DMS 273 (cell line): ENCODE measurements at regions not wholly inside any gene's neighbourhood (a gene's known extent, or its start where the extent isn't known, plus 50 kb on each side); places are given as distances from the start of the nearest gene placed in this dataset.

Source experiments
- DNase-seq: peaks from one replicate; lab custom pipeline; 2025; ENCODE audit not compliant: unreplicated experiment; lab: John Stamatoyannopoulos, UW

DNA sequence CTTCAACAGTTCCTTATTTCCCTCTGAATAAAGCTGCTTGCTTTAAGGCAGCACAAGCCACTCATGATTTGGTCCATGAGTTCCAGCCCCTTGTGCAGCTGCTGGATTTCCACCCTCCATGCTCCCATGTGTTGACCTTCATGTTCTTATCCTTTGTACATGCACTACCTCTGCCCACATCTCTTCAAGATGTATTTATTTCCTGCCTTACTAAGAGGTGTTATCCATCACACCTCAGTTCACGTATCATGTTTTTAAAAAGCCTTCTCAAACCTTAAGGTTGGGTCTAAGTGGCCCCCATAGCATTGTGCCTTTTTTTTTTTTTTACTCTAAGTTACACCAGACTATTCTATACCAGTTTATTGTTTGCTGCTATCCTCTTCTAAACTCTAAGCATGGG is 107.7 kb downstream of the SIPA1L2 start:
- no peak for DNase-seq

GRCh38 chr1:232521660-232522059 is 108.3 kb downstream of the SIPA1L2 start:
- DNase-seq: no peak

DNA sequence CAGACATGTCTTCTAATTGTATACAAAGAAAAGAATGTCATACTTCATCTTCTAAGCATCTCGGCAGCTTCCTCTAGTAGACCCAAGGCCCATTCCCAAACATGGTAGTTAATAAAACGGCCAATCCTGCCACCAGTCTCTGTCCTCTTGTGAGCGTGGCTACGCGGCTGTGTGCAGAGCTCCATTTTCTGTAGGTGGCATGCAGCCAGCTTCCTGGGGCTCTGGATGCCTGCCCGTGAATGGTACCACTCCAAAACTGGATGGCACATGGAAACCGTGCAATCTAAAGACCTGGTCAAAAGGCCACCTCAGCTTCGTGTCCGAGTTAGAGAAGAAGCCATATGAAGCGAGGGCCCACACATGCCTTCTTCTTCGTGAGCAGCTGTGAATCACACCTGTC is 110.7 kb downstream of the SIPA1L2 start:
- peak; percentile 88 for DNase-seq

- DNase-seq: peak; percentile 22
Observed at GRCh38 chr1:232518349-232518748, 111.6 kb downstream of the SIPA1L2 start.

- no peak for DNase-seq
Observed at GRCh38 chr1:232517204-232517603, 112.7 kb downstream of the SIPA1L2 start.

DNA sequence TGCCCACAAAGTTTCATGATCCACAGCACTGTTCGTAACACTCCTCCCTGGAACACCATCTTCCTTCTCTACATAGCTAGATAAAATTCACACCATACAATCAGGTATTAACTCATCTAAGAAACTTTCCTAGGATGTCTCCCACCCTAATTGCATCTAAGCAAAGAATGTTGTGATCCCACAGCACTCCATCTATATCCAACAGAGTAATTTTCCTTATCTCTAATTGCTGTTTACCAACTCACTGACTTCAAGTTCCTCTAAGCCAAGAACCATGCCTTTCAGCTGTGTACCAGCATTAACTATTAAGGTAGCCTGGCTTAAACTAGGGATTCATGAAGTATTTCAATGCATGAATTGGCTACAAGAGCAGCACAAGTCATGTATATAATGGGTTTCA is 114.2 kb downstream of the SIPA1L2 start:
- no peak for DNase-seq

DNA sequence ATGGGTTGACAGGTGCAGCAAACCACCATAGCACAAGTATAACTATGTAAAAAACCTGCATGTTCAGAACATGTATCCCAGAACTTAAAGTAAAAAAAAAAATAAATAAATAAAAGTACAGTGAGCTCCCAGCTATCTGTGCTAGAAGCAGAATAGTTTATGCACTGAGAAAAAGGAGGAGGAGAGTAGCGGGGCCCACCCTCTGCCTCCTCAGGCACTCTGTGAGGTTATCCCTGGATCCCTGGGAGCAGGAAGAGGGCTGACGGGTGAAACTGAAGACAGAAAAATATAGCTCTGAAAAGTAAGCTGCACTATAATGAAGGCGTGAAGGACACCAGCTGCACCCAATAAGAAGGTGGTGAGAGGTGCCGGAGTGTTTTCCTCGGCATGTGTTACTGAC is 117.2 kb downstream of the SIPA1L2 start:
- DNase-seq: no peak

- DNase-seq: no peak
Observed at GRCh38 chr1:232511172-232511571, 118.8 kb downstream of the SIPA1L2 start.

GRCh38 chr1:232510367-232511110 is 119.4 kb downstream of the SIPA1L2 start:
- no peak for DNase-seq

DNA sequence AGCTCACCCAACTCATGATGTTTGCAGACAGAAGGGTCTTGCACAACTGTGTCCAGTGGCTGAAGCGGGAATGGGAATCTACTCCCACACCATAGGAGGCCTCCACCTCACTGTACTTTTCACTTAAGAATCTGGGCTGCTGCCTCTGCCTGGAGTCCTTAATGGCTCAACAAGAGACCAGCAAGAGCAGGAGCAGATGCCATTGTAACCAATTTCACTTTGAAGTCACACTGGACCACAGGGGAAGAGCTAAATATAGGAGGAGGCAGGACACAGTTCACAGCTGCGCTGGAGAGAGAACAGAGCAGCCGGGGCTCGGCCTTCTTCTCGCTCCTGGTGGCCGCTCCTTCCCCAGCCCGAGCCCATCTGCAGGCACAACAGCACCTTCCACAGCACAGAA is 120.4 kb downstream of the SIPA1L2 start:
- DNase-seq: peak; percentile 17

- DNase-seq: peak; percentile 12
Observed at GRCh38 chr1:232508130-232508701, 121.7 kb downstream of the SIPA1L2 start.

DNA sequence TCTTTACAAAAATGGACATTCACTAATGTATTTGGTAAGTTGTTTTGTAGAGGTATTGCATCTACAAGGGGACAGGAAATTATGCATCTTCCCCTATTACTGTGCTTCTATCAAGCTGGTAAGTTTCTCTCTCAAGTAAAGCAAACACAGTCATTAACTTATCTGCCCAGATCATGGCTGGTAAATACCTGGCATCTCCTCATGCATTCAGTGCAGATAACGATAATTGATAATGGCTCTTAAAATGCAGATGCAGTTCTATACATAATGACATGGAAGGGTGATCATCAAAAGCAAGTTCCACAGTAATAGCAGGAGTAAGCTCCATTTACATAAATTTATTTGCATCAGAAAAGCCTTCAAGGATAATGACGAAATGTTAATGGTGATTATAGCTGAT is 122.4 kb downstream of the SIPA1L2 start:
- no peak for DNase-seq

DNA sequence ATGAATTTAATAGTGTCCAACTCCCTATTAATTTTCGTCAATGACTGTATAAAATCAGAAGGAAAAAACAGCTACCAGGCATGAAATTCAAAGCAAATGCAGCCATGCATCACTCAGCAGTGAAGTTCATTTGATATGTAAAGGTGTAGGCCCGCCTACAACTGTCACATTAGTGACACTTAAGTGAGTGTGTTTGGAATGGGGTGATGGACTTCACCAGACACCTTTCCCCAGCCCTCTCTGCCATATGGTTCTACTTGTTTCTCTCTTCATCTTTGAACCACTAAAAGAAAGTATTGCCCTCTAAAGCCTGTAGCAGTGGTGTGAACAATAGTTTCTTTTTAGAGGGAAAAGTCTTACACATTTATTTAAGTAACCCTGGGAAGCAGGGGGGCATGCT is 124.0 kb downstream of the SIPA1L2 start:
- DNase-seq: no peak

DNA sequence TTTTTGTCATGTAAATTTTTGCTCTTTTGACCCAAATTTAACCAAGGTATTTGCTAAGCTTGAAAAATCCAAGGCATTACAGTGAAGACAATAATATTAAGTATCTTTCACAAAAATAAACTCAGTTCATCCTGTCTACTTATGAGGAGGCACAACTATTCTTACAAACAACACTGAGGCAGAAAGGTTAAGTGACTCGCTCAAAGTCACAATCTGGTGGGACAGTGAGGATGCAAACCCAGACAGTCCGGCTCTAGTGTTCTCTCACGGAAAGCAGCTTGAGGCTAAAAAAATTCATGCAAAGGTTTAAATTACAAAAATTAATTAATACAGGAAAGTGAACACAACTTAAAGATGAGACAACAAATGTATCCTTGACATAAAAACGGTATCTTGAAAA is 125.3 kb downstream of the SIPA1L2 start:
- no peak for DNase-seq

- no peak for DNase-seq
Observed at GRCh38 chr1:232503497-232503896, 126.4 kb downstream of the SIPA1L2 start.

DNA sequence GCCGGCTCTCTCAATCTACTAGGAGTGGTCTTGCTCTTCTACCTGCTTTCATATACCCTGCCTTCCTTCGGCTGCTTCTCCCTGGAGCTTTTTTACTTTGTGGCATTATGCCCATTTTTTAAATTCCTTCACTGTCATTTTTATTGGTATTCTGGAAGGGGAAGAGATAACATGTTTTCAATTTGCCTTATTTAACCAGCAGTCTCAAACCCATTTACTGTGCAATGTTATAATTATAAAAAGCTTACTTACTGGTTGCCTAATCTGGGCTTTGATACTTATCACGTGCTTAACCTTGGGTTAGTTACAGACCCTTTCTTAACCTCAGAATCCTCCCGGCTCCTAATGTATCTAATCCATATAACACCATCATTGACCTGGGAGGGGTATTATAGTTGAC is 128.1 kb downstream of the SIPA1L2 start:
- DNase-seq: no peak

GRCh38 chr1:232499188-232499587 is 130.7 kb downstream of the SIPA1L2 start:
- DNase-seq: no peak

DNA sequence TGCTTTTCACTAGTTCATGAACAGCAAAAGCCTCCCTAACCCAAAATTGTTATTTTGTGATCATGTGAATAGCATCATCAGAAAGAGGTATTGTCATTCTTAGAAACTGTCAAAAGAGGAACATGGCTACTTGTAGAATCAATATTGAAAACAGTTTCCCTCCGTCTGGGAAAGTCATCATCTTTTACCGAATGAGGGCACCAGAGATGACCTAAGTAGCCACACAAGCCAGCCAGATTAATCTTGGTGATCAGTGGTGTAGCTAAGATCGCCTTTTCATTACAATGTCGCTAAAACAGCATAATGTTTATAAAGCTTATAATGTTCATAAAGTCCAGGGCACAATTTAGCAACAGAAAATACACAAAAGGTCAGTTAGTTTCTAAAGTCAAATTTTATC is 136.1 kb downstream of the SIPA1L2 start:
- no peak for DNase-seq

- no peak for DNase-seq
Observed at GRCh38 chr1:232489256-232489655, 140.7 kb downstream of the SIPA1L2 start.

DNA sequence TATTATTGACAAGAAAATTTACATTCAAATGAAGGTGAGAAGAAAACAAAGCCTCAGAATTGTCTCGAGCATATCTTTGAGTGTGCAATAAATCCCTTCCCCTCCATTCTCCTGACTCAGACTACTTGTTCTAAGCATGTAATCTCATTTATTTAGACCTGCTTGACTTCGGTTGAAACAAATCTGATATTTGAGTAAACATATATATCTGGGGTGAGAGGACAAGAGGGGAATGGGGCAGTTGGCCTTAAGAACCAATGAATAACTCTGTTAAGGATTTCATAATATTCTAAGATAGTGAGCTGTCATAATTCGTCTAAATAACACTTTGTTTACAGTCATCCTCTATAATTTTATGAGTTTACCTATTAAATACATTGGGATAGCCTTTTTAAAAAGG is 142.7 kb downstream of the SIPA1L2 start:
- no peak for DNase-seq

DNA sequence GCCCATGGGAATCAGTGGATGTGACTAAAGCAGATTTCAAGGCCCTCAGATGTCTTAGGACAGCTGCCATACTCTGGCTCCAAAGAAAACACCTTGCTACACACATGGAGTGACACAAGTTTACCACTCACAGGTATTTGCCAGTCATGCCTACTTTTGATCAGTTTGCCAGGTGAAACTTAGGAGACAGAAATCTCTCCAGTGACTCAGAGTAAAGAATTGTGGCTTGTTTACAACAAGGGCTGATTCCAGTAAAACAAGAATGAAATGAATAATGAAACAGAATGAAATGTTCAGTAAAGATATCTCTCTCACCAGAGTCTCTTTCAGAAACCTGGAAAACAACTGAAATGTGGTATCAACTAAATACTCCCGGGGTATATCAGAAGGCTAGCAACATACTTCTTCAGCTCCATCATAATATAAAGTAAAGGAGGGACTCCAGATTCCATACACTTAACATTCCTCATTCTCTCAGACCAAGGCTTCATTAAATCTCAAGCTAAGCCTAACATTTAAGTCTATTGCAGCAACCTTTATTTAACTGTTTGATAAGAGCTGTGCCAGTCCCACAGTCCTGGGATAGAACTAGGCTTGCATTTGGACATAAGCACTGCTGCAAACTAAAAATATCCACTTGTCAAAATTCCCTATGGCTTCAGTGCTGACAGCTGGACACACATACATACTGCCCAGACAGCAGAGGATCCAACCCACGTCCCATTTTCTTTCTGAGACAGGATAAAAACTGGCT is 143.3 kb downstream of the SIPA1L2 start:
- no peak for DNase-seq

DNA sequence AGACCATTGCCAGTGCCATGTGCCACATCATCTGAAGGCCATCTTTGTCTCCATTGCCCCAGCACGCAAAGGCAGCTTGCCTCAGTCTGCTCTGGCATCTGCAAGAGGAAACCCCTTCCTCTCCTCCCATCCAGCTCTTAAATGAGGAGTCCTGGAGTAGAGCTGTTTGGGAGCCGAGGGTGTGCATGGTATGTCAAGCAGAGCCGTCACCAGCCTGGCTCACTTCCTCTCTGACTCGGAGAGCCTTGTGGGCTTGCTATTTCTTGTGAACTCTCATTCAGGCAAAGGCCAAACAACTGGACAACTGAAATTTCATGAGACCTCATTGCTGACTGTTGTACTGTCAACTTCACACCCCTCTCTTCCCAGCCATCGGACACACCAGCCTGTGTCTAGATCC is 143.9 kb downstream of the SIPA1L2 start:
- no peak for DNase-seq
